ENCODE measurements at regions not wholly inside any gene's neighbourhood (a gene's known extent, or its start where the extent isn't known, plus 50 kb on each side); places are given as distances from the start of the nearest gene placed in this dataset.

- H3K4me1 Mint-ChIP-seq (ENCODE audit: unreplicated experiment) = no peaks in the 10 kb centered on the region
- H3K27ac Mint-ChIP-seq = no peak overlapping the region
- H3K36me3 Mint-ChIP-seq = no peaks in the 10 kb centered on the region
- H3K4me3 Mint-ChIP-seq = no peak overlapping the region
- H3K27me3 Mint-ChIP-seq = no peaks in the 10 kb centered on the region
- H3K9me3 Mint-ChIP-seq = peaks cover 10% of the 10 kb centered on the region
- peak; percentile 27 for TF ChIP-seq CTCF (conservative IDR thresholded peaks at IDR 0.05)
- DNase-seq (ENCODE audit: extremely low spot score, unreplicated experiment) = no peak
Observed at GRCh38 chr1:214823311-214824117, 220.5 kb downstream of the CENPF start.

GRCh38 chr1:214824763-214825162 is 221.8 kb downstream of the CENPF start:
- Mint-ChIP-seq H3K36me3 (no peaks in the 10 kb centered on the region), H3K9me3 (peaks cover 11% of the 10 kb centered on the region), H3K4me1 (ENCODE audit: unreplicated experiment) (no peaks in the 10 kb centered on the region), H3K27ac (no peak overlapping the region), H3K27me3 (no peaks in the 10 kb centered on the region), H3K4me3 (no peak overlapping the region)
- DNase-seq (ENCODE audit: extremely low spot score, unreplicated experiment) = no peak
- TF ChIP-seq CTCF (conservative IDR thresholded peaks at IDR 0.05) = no peak

GRCh38 chr1:214826619-214827018 is 223.6 kb downstream of the CENPF start:
- no peak for TF ChIP-seq CTCF (conservative IDR thresholded peaks at IDR 0.05)
- Mint-ChIP-seq H3K27me3 (no peaks in the 10 kb centered on the region), H3K4me3 (no peak overlapping the region), H3K36me3 (no peaks in the 10 kb centered on the region), H3K27ac (no peak overlapping the region), H3K9me3 (peaks cover 11% of the 10 kb centered on the region), H3K4me1 (ENCODE audit: unreplicated experiment) (no peaks in the 10 kb centered on the region)
- DNase-seq (ENCODE audit: extremely low spot score, unreplicated experiment) = no peak

GRCh38 chr1:214827883-214828282 is 224.9 kb downstream of the CENPF start:
- Mint-ChIP-seq H3K4me1 (ENCODE audit: unreplicated experiment) (no peaks in the 10 kb centered on the region), H3K9me3 (peaks cover 11% of the 10 kb centered on the region), H3K27ac (no peak overlapping the region), H3K27me3 (no peaks in the 10 kb centered on the region), H3K36me3 (no peaks in the 10 kb centered on the region), H3K4me3 (no peak overlapping the region)
- no peak for DNase-seq (ENCODE audit: extremely low spot score, unreplicated experiment)
- no peak for TF ChIP-seq CTCF (conservative IDR thresholded peaks at IDR 0.05)

- TF ChIP-seq CTCF (conservative IDR thresholded peaks at IDR 0.05) = no peak
- Mint-ChIP-seq H3K4me3 (no peak overlapping the region), H3K4me1 (ENCODE audit: unreplicated experiment) (no peaks in the 10 kb centered on the region), H3K27me3 (no peaks in the 10 kb centered on the region), H3K36me3 (no peaks in the 10 kb centered on the region), H3K27ac (no peak overlapping the region), H3K9me3 (peaks cover 11% of the 10 kb centered on the region)
- DNase-seq (ENCODE audit: extremely low spot score, unreplicated experiment) = no peak
Observed at GRCh38 chr1:214830941-214831340, 227.9 kb downstream of the CENPF start.

Measured in type B pancreatic cell (in vitro differentiated cells).